H9 (cell line): ENCODE measurements at regions not wholly inside any gene's neighbourhood (a gene's known extent, or its start where the extent isn't known, plus 50 kb on each side); places are given as distances from the start of the nearest gene placed in this dataset.
A peak's percentile ranks its signal among the peaks of the same experiment; 100 is the strongest.

ENCODE experiments used
- DNase-seq: peaks from one replicate; pipeline ENCODE4 v3.0.0-alpha.2; 2017
- H2AFZ ChIP-seq: one replicate; pipeline ENCODE4 v1.6.1; 2013; ENCODE audit warnings: mild to moderate bottlenecking, low read length, control low read depth, moderate library complexity
- H2AK5ac ChIP-seq: 2 replicates; pipeline ENCODE4 v1.6.1; 2013; ENCODE audit warnings: low read length, control low read depth, mixed read lengths; ENCODE audit not compliant: insufficient read length
- H2BK120ac ChIP-seq: one replicate; pipeline ENCODE4 v1.6.1; 2013; ENCODE audit warnings: low read depth, mild to moderate bottlenecking, low read length, control low read depth, inconsistent platforms; ENCODE audit not compliant: poor library complexity, severe bottlenecking
- H2BK12ac ChIP-seq: 2 replicates; pipeline ENCODE4 v1.6.1; 2013; ENCODE audit warnings: low read length, control low read depth, mixed read lengths, low read depth; ENCODE audit not compliant: insufficient read length
- H2BK15ac ChIP-seq: 2 replicates; pipeline ENCODE4 v1.6.1; 2013; ENCODE audit warnings: low read depth, low read length, control low read depth
- H2BK20ac ChIP-seq: one replicate; pipeline ENCODE4 v1.6.1; 2013; ENCODE audit warnings: low read depth, mild to moderate bottlenecking, low read length, control low read depth, inconsistent platforms; ENCODE audit not compliant: poor library complexity, severe bottlenecking
- H2BK5ac ChIP-seq: 2 replicates; pipeline ENCODE4 v1.6.1; 2013; ENCODE audit warnings: low read length, control low read depth, mixed read lengths; ENCODE audit not compliant: insufficient read length
- H3K14ac ChIP-seq: 2 replicates; pipeline ENCODE4 v1.6.1; 2013; ENCODE audit warnings: low read length, control low read depth; ENCODE audit not compliant: insufficient read depth
- H3K18ac ChIP-seq: 2 replicates; pipeline ENCODE4 v1.6.1; 2013; ENCODE audit warnings: low read depth, mild to moderate bottlenecking, mixed read lengths, low read length, control low read depth; ENCODE audit not compliant: insufficient read length
- H3K23ac ChIP-seq: 2 replicates; pipeline ENCODE4 v1.6.1; 2013; ENCODE audit warnings: low read length, control low read depth, mixed read lengths, low read depth; ENCODE audit not compliant: insufficient read length
- H3K23me2 ChIP-seq: 2 replicates; pipeline ENCODE4 v1.6.1; 2013; ENCODE audit warnings: low read depth, mild to moderate bottlenecking, mixed read lengths, low read length, control low read depth; ENCODE audit not compliant: insufficient read length, poor library complexity, severe bottlenecking
- H3K27ac ChIP-seq: 2 replicates; pipeline ENCODE4 v1.5.1; 2013; ENCODE audit warnings: low read length, control low read depth, mixed read lengths, low read depth; ENCODE audit not compliant: insufficient read length
- H3K27me3 ChIP-seq: 2 replicates; pipeline ENCODE4 v1.6.1; 2013; ENCODE audit warnings: low read length, control low read depth, inconsistent platforms; ENCODE audit not compliant: insufficient read depth
- H3K4ac ChIP-seq: 2 replicates; pipeline ENCODE4 v1.6.1; 2013; ENCODE audit warnings: low read depth, mild to moderate bottlenecking, control low read depth, inconsistent platforms, low read length, moderate library complexity
- H3K4me1 ChIP-seq: 2 replicates; pipeline ENCODE4 v1.6.1; 2013; ENCODE audit warnings: low read length, control low read depth, inconsistent platforms; ENCODE audit not compliant: insufficient read depth
- H3K4me2 ChIP-seq: 2 replicates; pipeline ENCODE4 v1.6.1; 2013; ENCODE audit warnings: low read length, control low read depth, mixed read lengths; ENCODE audit not compliant: insufficient read length, insufficient read depth
- H3K56ac ChIP-seq: 2 replicates; pipeline ENCODE4 v1.6.1; 2013; ENCODE audit warnings: low read depth, mild to moderate bottlenecking, mixed read lengths, low read length, control low read depth; ENCODE audit not compliant: insufficient read length
- H3K79me1 ChIP-seq: 2 replicates; pipeline ENCODE4 v1.6.1; 2013; ENCODE audit warnings: low read depth, mild to moderate bottlenecking, moderate library complexity, low read length, control low read depth, inconsistent platforms; ENCODE audit not compliant: insufficient read depth, poor library complexity, severe bottlenecking
- H3K79me2 ChIP-seq: 2 replicates; pipeline ENCODE4 v1.6.1; 2013; ENCODE audit warnings: low read length, control low read depth, inconsistent platforms; ENCODE audit not compliant: insufficient read depth
- H3K9ac ChIP-seq: 2 replicates; pipeline ENCODE4 v1.6.1; 2013; ENCODE audit warnings: low read length, control low read depth, mixed read lengths; ENCODE audit not compliant: insufficient read length; ENCODE audit errors: extremely low read depth
- H3K9me3 ChIP-seq: one replicate; pipeline ENCODE4 v1.6.1; 2013; ENCODE audit warnings: low read depth, low read length, inconsistent platforms; ENCODE audit not compliant: control insufficient read depth
- H3T11ph ChIP-seq: one replicate; pipeline ENCODE4 v1.6.1; 2013; ENCODE audit warnings: mild to moderate bottlenecking, low read length, control low read depth, inconsistent platforms
- H4K20me1 ChIP-seq: one replicate; pipeline ENCODE4 v1.6.1; 2013; ENCODE audit not compliant: control insufficient read depth, insufficient read length, insufficient read depth
- H4K5ac ChIP-seq: 2 replicates; pipeline ENCODE4 v1.6.1; 2013; ENCODE audit warnings: low read depth, mild to moderate bottlenecking, mixed read lengths, low read length, control low read depth; ENCODE audit not compliant: insufficient read length
- H4K8ac ChIP-seq: replicated peaks from 2 replicates; pipeline ENCODE4 v1.6.1; 2013; ENCODE audit warnings: low read length, control low read depth, mixed read lengths, low read depth; ENCODE audit not compliant: insufficient read length
- H4K91ac ChIP-seq: 2 replicates; pipeline ENCODE4 v1.6.1; 2013; ENCODE audit warnings: low read depth, mild to moderate bottlenecking, moderate library complexity, mixed read lengths, low read length, control low read depth; ENCODE audit not compliant: insufficient read length
- H3K27ac Mint-ChIP-seq, 3 experiments: 2 replicates in 2 of 3; 3 replicates in 1 of 3; pipeline ENCODE4 v1.8.0; 2020 to 2021; ENCODE audit warnings: mixed read lengths in 3 of 3, mild to moderate bottlenecking in 1 of 3, moderate library complexity in 1 of 3
- H3K27me3 Mint-ChIP-seq: 2 replicates; pipeline ENCODE4 v1.8.0; 2021; ENCODE audit warnings: low read depth, mild to moderate bottlenecking, moderate library complexity, mixed read lengths
- H3K36me3 Mint-ChIP-seq, 3 experiments: 2 replicates in 2 of 3; 3 replicates in 1 of 3; pipeline ENCODE4 v1.8.0; 2020 to 2021; ENCODE audit warnings: low read depth in 3 of 3, mixed read lengths in 3 of 3; ENCODE audit not compliant: insufficient read depth in 1 of 3
- H3K4me1 Mint-ChIP-seq, 2 experiments: 2 replicates each; pipeline ENCODE4 v1.8.0; 2020; ENCODE audit warnings: mixed read lengths in 2 of 2
- H3K4me3 Mint-ChIP-seq, 2 experiments: 2 replicates in 1 of 2; 3 replicates in 1 of 2; pipeline ENCODE4 v1.8.0; 2020 to 2021; ENCODE audit warnings: mild to moderate bottlenecking in 2 of 2, mixed read lengths in 2 of 2, moderate library complexity in 1 of 2
- H3K9me3 Mint-ChIP-seq, 2 experiments: 2 replicates in 1 of 2; 3 replicates in 1 of 2; pipeline ENCODE4 v1.8.0; 2020; ENCODE audit warnings: mild to moderate bottlenecking in 2 of 2, mixed read lengths in 2 of 2, moderate library complexity in 1 of 2
- WGBS: extraction: QIAGEN DNeasy Blood & Tissue Kit; methylation state at CpG from one replicate; pipeline ENCODE4 v1.1.7; 2013; ENCODE audit warnings: missing lambda C conversion rate, low lambda C conversion rate, mixed read lengths; ENCODE audit not compliant: insufficient read length; ENCODE audit errors: extremely low coverage; 5-methylcytosine and 5-hydroxymethylcytosine counted together
- TF ChIP-seq, protein P1 (sequence below): fragments of 200-600 bp; sonication (generic); conservative IDR thresholded peaks from 3 replicates; pipeline ENCODE4 v1.8.0; 2021; ENCODE audit warnings: antibody characterized with exemption, mild to moderate bottlenecking

GRCh38 chr6:40948570-40948969 is 90.5 kb downstream of the UNC5CL start:
- H3K79me1 ChIP-seq = no peaks in the 10 kb centered on the region
- H2BK15ac ChIP-seq = no peak overlapping the region
- Mint-ChIP-seq H3K36me3 (no peaks in the 10 kb centered on the region; a peak in 1 of 7 replicates), H3K27ac (peak overlapping the region; percentile 58 to 87 (median 82); a peak in 5 of 7 replicates), H3K9me3 (no peaks in the 10 kb centered on the region; a peak in 1 of 5 replicates), H3K27me3 (peaks cover 3% of the 10 kb centered on the region; the same call in 1 of the 2 replicates), H3K4me1 (peaks cover 51 to 53% of the 10 kb centered on the region in 2 experiments), H3K4me3 (peak overlapping the region in 1 of 2 experiments; percentile 43; a peak in 1 of 5 replicates)
- no peak overlapping the region for H2BK5ac ChIP-seq
- H4K20me1 ChIP-seq = no peaks in the 10 kb centered on the region
- no peak overlapping the region for H3K56ac ChIP-seq
- H3K27ac ChIP-seq = peak overlapping the region; percentile 76
- H3K4me2 ChIP-seq = no peak overlapping the region
- no peak overlapping the region for H2AFZ ChIP-seq
- peaks cover 17% of the 10 kb centered on the region for H3K4me1 ChIP-seq
- TF ChIP-seq, protein P1, sequence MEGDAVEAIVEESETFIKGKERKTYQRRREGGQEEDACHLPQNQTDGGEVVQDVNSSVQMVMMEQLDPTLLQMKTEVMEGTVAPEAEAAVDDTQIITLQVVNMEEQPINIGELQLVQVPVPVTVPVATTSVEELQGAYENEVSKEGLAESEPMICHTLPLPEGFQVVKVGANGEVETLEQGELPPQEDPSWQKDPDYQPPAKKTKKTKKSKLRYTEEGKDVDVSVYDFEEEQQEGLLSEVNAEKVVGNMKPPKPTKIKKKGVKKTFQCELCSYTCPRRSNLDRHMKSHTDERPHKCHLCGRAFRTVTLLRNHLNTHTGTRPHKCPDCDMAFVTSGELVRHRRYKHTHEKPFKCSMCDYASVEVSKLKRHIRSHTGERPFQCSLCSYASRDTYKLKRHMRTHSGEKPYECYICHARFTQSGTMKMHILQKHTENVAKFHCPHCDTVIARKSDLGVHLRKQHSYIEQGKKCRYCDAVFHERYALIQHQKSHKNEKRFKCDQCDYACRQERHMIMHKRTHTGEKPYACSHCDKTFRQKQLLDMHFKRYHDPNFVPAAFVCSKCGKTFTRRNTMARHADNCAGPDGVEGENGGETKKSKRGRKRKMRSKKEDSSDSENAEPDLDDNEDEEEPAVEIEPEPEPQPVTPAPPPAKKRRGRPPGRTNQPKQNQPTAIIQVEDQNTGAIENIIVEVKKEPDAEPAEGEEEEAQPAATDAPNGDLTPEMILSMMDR = no peak
- H2AK5ac ChIP-seq = no peak overlapping the region
- no peak overlapping the region for H3K4ac ChIP-seq
- H3K27me3 ChIP-seq = no peaks in the 10 kb centered on the region
- no peak for DNase-seq
- no peak overlapping the region for H2BK12ac ChIP-seq
- H2BK20ac ChIP-seq = no peak overlapping the region
- no peak overlapping the region for H3T11ph ChIP-seq
- H2BK120ac ChIP-seq = no peak overlapping the region
- no peaks in the 10 kb centered on the region for H3K79me2 ChIP-seq
- no peak overlapping the region for H3K14ac ChIP-seq
- H3K9ac ChIP-seq = no peak overlapping the region
- no peak overlapping the region for H4K8ac ChIP-seq
- no CpG with 5 or more reads among the region's 3 CpGs for WGBS
- H3K23ac ChIP-seq = no peak overlapping the region
- H3K18ac ChIP-seq = no peak overlapping the region
- H4K91ac ChIP-seq = no peak overlapping the region
- H3K23me2 ChIP-seq = no peaks in the 10 kb centered on the region
- no peaks in the 10 kb centered on the region for H3K9me3 ChIP-seq
- no peak overlapping the region for H4K5ac ChIP-seq
